Activated CD4-positive, alpha-beta T cell treated with anti-CD3 and anti-CD28 coated beads, Interleukin-2, amount 10 ng/mL, durations not matched to agents 24 days and 14 days (primary cell): ENCODE measurements at regions not wholly inside any gene's neighbourhood (a gene's known extent, or its start where the extent isn't known, plus 50 kb on each side); places are given as distances from the start of the nearest gene placed in this dataset.

Source experiments
- DNase-seq: peaks from one replicate; pipeline ENCODE4 v3.0.0; 2022
- H3K27ac Mint-ChIP-seq: one replicate; pipeline ENCODE4 v1.8.0; 2022; ENCODE audit warnings: mild to moderate bottlenecking, mixed read lengths
- H3K27me3 Mint-ChIP-seq: one replicate; pipeline ENCODE4 v1.8.0; 2022; ENCODE audit warnings: mixed read lengths
- H3K36me3 Mint-ChIP-seq: one replicate; pipeline ENCODE4 v1.8.0; 2022; ENCODE audit warnings: low read depth, mild to moderate bottlenecking, mixed read lengths
- H3K4me1 Mint-ChIP-seq: one replicate; pipeline ENCODE4 v1.8.0; 2021; ENCODE audit warnings: mixed read lengths
- H3K4me3 Mint-ChIP-seq: one replicate; pipeline ENCODE4 v1.8.0; 2022; ENCODE audit warnings: mild to moderate bottlenecking, moderate library complexity, mixed read lengths
- H3K9me3 Mint-ChIP-seq: one replicate; pipeline ENCODE4 v1.8.0; 2021; ENCODE audit warnings: mixed read lengths
- intact Hi-C: fragments of 100-400 bp; cut with micrococcal nuclease; formaldehyde crosslinking; loops from one replicate; pipeline ENCODE4 v1.15.1; 2023

- Mint-ChIP-seq H3K27ac (no peak overlapping the region), H3K9me3 (no peaks in the 10 kb centered on the region), H3K27me3 (peaks cover 7% of the 10 kb centered on the region), H3K4me1 (no peaks in the 10 kb centered on the region), H3K36me3 (no peaks in the 10 kb centered on the region), H3K4me3 (no peak overlapping the region)
- intact Hi-C loops: no loop called here
- no peak for DNase-seq
Observed at GRCh38 chr1:224859651-224860050, 69.8 kb upstream of the DNAH14 start.

- Mint-ChIP-seq H3K27ac (no peak overlapping the region), H3K9me3 (no peaks in the 10 kb centered on the region), H3K36me3 (no peaks in the 10 kb centered on the region), H3K27me3 (peaks cover 7% of the 10 kb centered on the region), H3K4me3 (no peak overlapping the region), H3K4me1 (no peaks in the 10 kb centered on the region)
- intact Hi-C loops: no loop called here
- DNase-seq: no peak
Observed at GRCh38 chr1:224860488-224861338, 68.8 kb upstream of the DNAH14 start.

GRCh38 chr1:224861339-224861716 is 68.1 kb upstream of the DNAH14 start:
- Mint-ChIP-seq H3K36me3 (no peaks in the 10 kb centered on the region), H3K4me1 (no peaks in the 10 kb centered on the region), H3K27ac (no peak overlapping the region), H3K9me3 (no peaks in the 10 kb centered on the region), H3K4me3 (no peak overlapping the region), H3K27me3 (peaks cover 7% of the 10 kb centered on the region)
- intact Hi-C loops: no loop called here
- DNase-seq: no peak

- Mint-ChIP-seq H3K27ac (no peak overlapping the region), H3K36me3 (no peaks in the 10 kb centered on the region), H3K4me1 (no peaks in the 10 kb centered on the region), H3K4me3 (no peak overlapping the region), H3K9me3 (peaks cover 4% of the 10 kb centered on the region), H3K27me3 (peaks cover 3% of the 10 kb centered on the region)
- no peak for DNase-seq
- intact Hi-C loops: no loop called here
Observed at GRCh38 chr1:224863486-224863885, 66.0 kb upstream of the DNAH14 start.

GRCh38 chr1:224864006-224864405 is 65.5 kb upstream of the DNAH14 start:
- no peaks in the 10 kb centered on the region for H3K36me3 Mint-ChIP-seq
- H3K27ac Mint-ChIP-seq: no peak overlapping the region
- H3K4me1 Mint-ChIP-seq: no peaks in the 10 kb centered on the region

GRCh38 chr1:224865510-224865909 is 64.0 kb upstream of the DNAH14 start:
- intact Hi-C loops: no loop called here
- peaks cover 1% of the 10 kb centered on the region for H3K27me3 Mint-ChIP-seq
- H3K4me1 Mint-ChIP-seq: no peaks in the 10 kb centered on the region
- H3K4me3 Mint-ChIP-seq: no peak overlapping the region
- no peak overlapping the region for H3K27ac Mint-ChIP-seq
- H3K36me3 Mint-ChIP-seq: no peaks in the 10 kb centered on the region
- H3K9me3 Mint-ChIP-seq: peaks cover 4% of the 10 kb centered on the region
- DNase-seq: no peak

More at GRCh38 chr1:224864006-224864405, 65.5 kb upstream of the DNAH14 start:
- Mint-ChIP-seq H3K27me3 (peaks cover 1% of the 10 kb centered on the region), H3K9me3 (peaks cover 4% of the 10 kb centered on the region), H3K4me3 (no peak overlapping the region)
- DNase-seq: no peak
- intact Hi-C loops: no loop called here

- H3K36me3 Mint-ChIP-seq: no peaks in the 10 kb centered on the region
Observed at GRCh38 chr1:224866940-224867339, 62.5 kb upstream of the DNAH14 start.

GRCh38 chr1:224867715-224868114 is 61.8 kb upstream of the DNAH14 start:
- no peaks in the 10 kb centered on the region for H3K36me3 Mint-ChIP-seq
- H3K9me3 Mint-ChIP-seq: peaks cover 4% of the 10 kb centered on the region
- no peak overlapping the region for H3K4me3 Mint-ChIP-seq
- H3K27me3 Mint-ChIP-seq: peaks cover 1% of the 10 kb centered on the region
- no peak overlapping the region for H3K27ac Mint-ChIP-seq
- no peaks in the 10 kb centered on the region for H3K4me1 Mint-ChIP-seq
- DNase-seq: no peak
- intact Hi-C loops: no loop called here

More at GRCh38 chr1:224866940-224867339, 62.5 kb upstream of the DNAH14 start:
- Mint-ChIP-seq H3K4me1 (no peaks in the 10 kb centered on the region), H3K4me3 (no peak overlapping the region), H3K27me3 (peaks cover 1% of the 10 kb centered on the region), H3K9me3 (peaks cover 4% of the 10 kb centered on the region), H3K27ac (no peak overlapping the region)
- intact Hi-C loops: no loop called here
- DNase-seq: no peak

- no peaks in the 10 kb centered on the region for H3K36me3 Mint-ChIP-seq
- H3K27me3 Mint-ChIP-seq: peaks cover 9% of the 10 kb centered on the region
- no peak for DNase-seq
- H3K27ac Mint-ChIP-seq: no peak overlapping the region
- intact Hi-C loops: no loop called here
- H3K4me1 Mint-ChIP-seq: no peaks in the 10 kb centered on the region
- no peak overlapping the region for H3K4me3 Mint-ChIP-seq
- H3K9me3 Mint-ChIP-seq: no peaks in the 10 kb centered on the region
Observed at GRCh38 chr1:224872832-224873433, 56.5 kb upstream of the DNAH14 start.

- H3K27ac Mint-ChIP-seq: no peak overlapping the region
- H3K4me3 Mint-ChIP-seq: no peak overlapping the region
- no peaks in the 10 kb centered on the region for H3K36me3 Mint-ChIP-seq
- intact Hi-C loops: no loop called here
- peaks cover 11% of the 10 kb centered on the region for H3K27me3 Mint-ChIP-seq
- H3K4me1 Mint-ChIP-seq: no peaks in the 10 kb centered on the region
- DNase-seq: no peak
- H3K9me3 Mint-ChIP-seq: no peaks in the 10 kb centered on the region
Observed at GRCh38 chr1:224873434-224874369, 55.8 kb upstream of the DNAH14 start.

- no peak for DNase-seq
- Mint-ChIP-seq H3K4me1 (no peaks in the 10 kb centered on the region), H3K9me3 (no peaks in the 10 kb centered on the region), H3K36me3 (no peaks in the 10 kb centered on the region), H3K4me3 (no peak overlapping the region), H3K27me3 (peaks cover 11% of the 10 kb centered on the region), H3K27ac (no peak overlapping the region)
- intact Hi-C loops: no loop called here
Observed at GRCh38 chr1:224874775-224875174, 54.7 kb upstream of the DNAH14 start.

GRCh38 chr1:224879162-224879803 is 50.2 kb upstream of the DNAH14 start:
- Mint-ChIP-seq H3K27me3 (peaks cover 11% of the 10 kb centered on the region), H3K9me3 (no peaks in the 10 kb centered on the region), H3K4me1 (no peaks in the 10 kb centered on the region), H3K27ac (no peak overlapping the region), H3K4me3 (no peak overlapping the region), H3K36me3 (no peaks in the 10 kb centered on the region)
- intact Hi-C loops: no loop called here
- no peak for DNase-seq
